Spleen (tissue), 11 donors: ENCODE measurements at regions not wholly inside any gene's neighbourhood (a gene's known extent, or its start where the extent isn't known, plus 50 kb on each side); places are given as distances from the start of the nearest gene placed in this dataset.

Source experiments
- DNase-seq: peaks from one replicate; pipeline ENCODE4 v3.0.0-alpha.2; 2020
- H3K27ac ChIP-seq, 8 donors: fragments of 200-600 bp; sonication (generic) in 7 of 8; 1 replicate in 4 of 8; 2 replicates in 4 of 8; pipeline versions ENCODE4 v1.5.0 to v1.8.0; 2016 to 2021; ENCODE audit warnings: inconsistent platforms in 4 of 8, mild to moderate bottlenecking in 4 of 8, moderate library complexity in 1 of 8
- H3K27me3 ChIP-seq, 7 donors: fragments of 200-600 bp; sonication (generic) in 6 of 7; replicated peaks in 1 of 7; 1 replicate in 4 of 7; 2 replicates in 3 of 7; pipeline versions ENCODE4 v1.5.0 to v1.8.0; 2016 to 2021; ENCODE audit warnings: inconsistent platforms in 3 of 7, mild to moderate bottlenecking in 1 of 7
- H3K36me3 ChIP-seq, 6 donors: fragments of 200-600 bp; sonication (generic) in 5 of 6; 1 replicate in 4 of 6; 2 replicates in 2 of 6; pipeline versions ENCODE4 v1.5.0 to v1.8.0; 2016 to 2021; ENCODE audit warnings: inconsistent platforms in 2 of 6
- H3K4me1 ChIP-seq, 6 donors: fragments of 200-600 bp; sonication (generic) in 5 of 6; 1 replicate in 3 of 6; 2 replicates in 3 of 6; pipeline versions ENCODE4 v1.5.0 to v1.8.0; 2016 to 2021; ENCODE audit warnings: inconsistent platforms in 3 of 6
- H3K4me3 ChIP-seq, 8 donors: fragments of 200-600 bp; sonication (generic) in 7 of 8; 1 replicate in 4 of 8; 2 replicates in 4 of 8; pipeline versions ENCODE4 v1.5.0 to v1.8.0; 2016 to 2021; ENCODE audit warnings: inconsistent platforms in 4 of 8, mild to moderate bottlenecking in 4 of 8, moderate library complexity in 2 of 8
- H3K9me3 ChIP-seq, 8 donors: fragments of 200-600 bp; sonication (generic) in 7 of 8; 1 replicate in 4 of 8; 2 replicates in 4 of 8; pipeline versions ENCODE4 v1.5.0 to v1.8.0; 2016 to 2021; ENCODE audit warnings: inconsistent platforms in 4 of 8
- POLR2A ChIP-seq, 3 donors: fragments of 450-650 bp; IDR thresholded peaks; one replicate each; pipeline ENCODE4 v1.5.1; 2017; ENCODE audit warnings: antibody characterized with exemption in 3 of 3, mild to moderate bottlenecking in 1 of 3
- POLR2AphosphoS5 ChIP-seq, 3 donors: sonication (generic); formaldehyde crosslinking; IDR thresholded peaks; one replicate each; pipeline ENCODE4 v1.5.1; 2017; ENCODE audit warnings: antibody characterized with exemption in 3 of 3
- WGBS, 5 donors: extraction: QIAGEN DNeasy Blood & Tissue Kit in 3 of 5; methylation state at CpG; one replicate each; pipeline versions ENCODE4 v1.1.5 to v1.1.7; 2013 to 2018; 5-methylcytosine and 5-hydroxymethylcytosine counted together
- intact Hi-C: fragments of 100-400 bp; cut with DNase I; formaldehyde crosslinking; loops from one replicate; pipeline ENCODE4 v1.15.0; 2023; ENCODE audit warnings: low total_unique reads
- TF ChIP-seq, protein P1 (sequence below), 11 experiments: fragments of 200-600 bp in 7 of 11; fragments of 450-650 bp in 4 of 11; sonication (generic) in 4 of 11; IDR thresholded peaks in 8 of 11; conservative IDR thresholded peaks in 3 of 11; 1 replicate in 7 of 11; 2 replicates in 4 of 11; pipeline versions ENCODE4 v1.4.0 to v1.8.0; 2016 to 2021; ENCODE audit warnings: antibody characterized with exemption in 11 of 11, inconsistent platforms in 4 of 11, mild to moderate bottlenecking in 1 of 11
- donor health status: healthy with polysubstance abuse.
- donor health status: DM: no; HTN: no; CAD: no; lungs with moderate emphysema.
- donor health status: DM: no; HTN: no; CAD: no.
- donor health status: Bipolar disorder and iron deficiency.
- donor health status: healthy.
- donor health status: DM: no; HTN: no; CAD: no.
- donor health status: DM: yes; HTN: yes; CAD: no.

DNA sequence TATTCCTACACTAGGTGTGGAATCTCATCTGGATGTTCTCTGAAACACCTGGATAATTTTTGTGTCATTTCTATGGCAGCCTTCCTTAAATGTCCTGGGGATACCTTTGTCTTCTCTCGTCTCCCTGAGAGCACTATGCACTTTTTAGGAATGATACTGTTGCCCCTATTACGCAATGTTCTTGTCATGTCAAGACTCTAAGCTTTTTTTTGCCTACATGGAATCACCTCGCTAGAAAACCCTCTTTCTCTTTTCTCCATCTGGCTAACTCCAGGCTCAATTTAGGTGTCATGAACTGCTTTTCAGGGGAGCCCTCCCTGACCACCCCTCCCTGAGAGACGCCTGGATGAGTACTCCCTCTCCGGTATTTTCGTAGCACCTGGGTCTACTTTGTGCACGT lies 81.3 kb downstream of the SOX2 start:
- Histone ChIP-seq H3K9me3 (no peaks in the 10 kb centered on the region), H3K27me3 (no peaks in the 10 kb centered on the region), H3K4me1 (no peaks in the 10 kb centered on the region), H3K4me3 (no peak overlapping the region), H3K27ac (no peak overlapping the region), H3K36me3 (no peaks in the 10 kb centered on the region)
- no peak for DNase-seq
- TF ChIP-seq POLR2AphosphoS5 (IDR thresholded peaks at IDR 0.05) = no peak
- TF ChIP-seq POLR2A (IDR thresholded peaks at IDR 0.05) = no peak
- TF ChIP-seq, protein P1, sequence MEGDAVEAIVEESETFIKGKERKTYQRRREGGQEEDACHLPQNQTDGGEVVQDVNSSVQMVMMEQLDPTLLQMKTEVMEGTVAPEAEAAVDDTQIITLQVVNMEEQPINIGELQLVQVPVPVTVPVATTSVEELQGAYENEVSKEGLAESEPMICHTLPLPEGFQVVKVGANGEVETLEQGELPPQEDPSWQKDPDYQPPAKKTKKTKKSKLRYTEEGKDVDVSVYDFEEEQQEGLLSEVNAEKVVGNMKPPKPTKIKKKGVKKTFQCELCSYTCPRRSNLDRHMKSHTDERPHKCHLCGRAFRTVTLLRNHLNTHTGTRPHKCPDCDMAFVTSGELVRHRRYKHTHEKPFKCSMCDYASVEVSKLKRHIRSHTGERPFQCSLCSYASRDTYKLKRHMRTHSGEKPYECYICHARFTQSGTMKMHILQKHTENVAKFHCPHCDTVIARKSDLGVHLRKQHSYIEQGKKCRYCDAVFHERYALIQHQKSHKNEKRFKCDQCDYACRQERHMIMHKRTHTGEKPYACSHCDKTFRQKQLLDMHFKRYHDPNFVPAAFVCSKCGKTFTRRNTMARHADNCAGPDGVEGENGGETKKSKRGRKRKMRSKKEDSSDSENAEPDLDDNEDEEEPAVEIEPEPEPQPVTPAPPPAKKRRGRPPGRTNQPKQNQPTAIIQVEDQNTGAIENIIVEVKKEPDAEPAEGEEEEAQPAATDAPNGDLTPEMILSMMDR (IDR thresholded peaks at IDR 0.05 in 8 of 11, conservative IDR thresholded peaks at IDR 0.05 in 3 of 11) = no peak
- WGBS, 5 donors = 73 to 81% (median 80%) methylated on average over 7 of the region's 7 CpGs
- intact Hi-C loops = no loop called here

DNA sequence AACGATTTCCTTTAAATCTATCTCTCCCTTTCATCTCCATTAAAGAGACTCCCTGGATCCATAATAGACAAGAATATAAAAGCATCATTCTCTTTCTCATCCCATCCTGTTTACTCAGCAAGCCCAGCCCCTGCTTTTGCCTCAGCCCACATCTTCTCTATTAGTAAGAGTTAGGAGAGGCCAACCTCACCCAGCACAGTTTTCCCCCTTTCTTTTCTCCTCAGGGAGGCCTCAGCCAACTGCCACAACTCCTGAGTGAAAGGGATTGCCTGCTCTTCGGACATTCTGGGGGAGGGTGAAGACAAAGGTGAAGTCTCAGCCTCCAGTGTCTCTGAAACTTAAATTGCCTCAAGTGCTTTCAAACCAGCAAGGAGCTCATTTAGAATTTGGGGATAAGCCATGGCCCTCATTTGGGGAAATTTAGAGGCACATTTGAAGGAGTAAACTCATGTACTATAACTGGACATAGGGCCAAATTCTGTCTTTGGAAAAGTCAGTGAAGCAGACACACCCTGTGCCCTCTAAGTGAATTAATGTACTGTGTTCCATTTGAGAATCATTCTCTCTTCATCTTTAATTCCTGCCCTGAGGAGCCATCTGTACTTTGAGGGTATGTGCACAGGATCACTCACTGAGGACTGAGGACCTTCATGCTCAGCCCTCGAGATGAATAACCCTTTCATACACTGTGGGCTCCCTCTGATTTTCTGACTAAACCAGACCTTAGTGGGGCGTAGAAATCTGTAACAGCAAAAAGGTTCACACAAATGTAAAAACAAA lies 82.5 kb downstream of the SOX2 start:
- Histone ChIP-seq H3K4me3 (no peak overlapping the region), H3K27ac (no peak overlapping the region), H3K4me1 (no peaks in the 10 kb centered on the region), H3K36me3 (no peaks in the 10 kb centered on the region), H3K27me3 (no peaks in the 10 kb centered on the region), H3K9me3 (no peaks in the 10 kb centered on the region)
- intact Hi-C loops = no loop called here
- 45 to 79% (median 66%) methylated on average over 4 of the region's 4 CpGs for WGBS, 5 donors
- TF ChIP-seq POLR2A (IDR thresholded peaks at IDR 0.05) = no peak
- no peak for TF ChIP-seq POLR2AphosphoS5 (IDR thresholded peaks at IDR 0.05)
- TF ChIP-seq, protein P1 (IDR thresholded peaks at IDR 0.05 in 8 of 11, conservative IDR thresholded peaks at IDR 0.05 in 3 of 11) = no peak
- DNase-seq = no peak

DNA sequence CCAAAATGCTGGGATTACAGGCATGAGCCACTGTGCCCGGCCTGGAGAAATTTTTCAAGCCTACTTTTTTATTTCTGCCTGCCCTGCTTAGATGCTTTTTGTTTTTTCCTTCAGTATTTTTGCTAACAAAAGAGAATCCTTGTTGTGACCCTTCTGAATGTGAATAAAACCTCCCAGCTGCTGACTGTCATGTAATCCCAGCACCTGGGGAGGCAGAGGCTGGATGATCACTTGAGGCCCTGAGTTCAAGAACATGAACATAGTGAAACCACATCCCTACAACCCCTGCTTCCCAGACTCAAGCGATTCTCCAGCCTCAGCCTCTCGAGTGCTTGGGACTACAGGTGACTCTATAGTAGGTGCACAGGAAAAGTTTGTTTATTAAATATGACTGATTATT lies 84.9 kb downstream of the SOX2 start:
- Histone ChIP-seq H3K4me3 (no peak overlapping the region), H3K27me3 (no peaks in the 10 kb centered on the region), H3K27ac (no peak overlapping the region), H3K36me3 (no peaks in the 10 kb centered on the region), H3K4me1 (no peaks in the 10 kb centered on the region), H3K9me3 (no peaks in the 10 kb centered on the region)
- 73 to 84% (median 82%) methylated on average over 3 of the region's 3 CpGs for WGBS, 5 donors
- intact Hi-C loops = no loop called here
- TF ChIP-seq, protein P1 (IDR thresholded peaks at IDR 0.05 in 8 of 11, conservative IDR thresholded peaks at IDR 0.05 in 3 of 11) = no peak
- TF ChIP-seq POLR2A (IDR thresholded peaks at IDR 0.05) (no peak), POLR2AphosphoS5 (IDR thresholded peaks at IDR 0.05) (no peak)
- DNase-seq = no peak

DNA sequence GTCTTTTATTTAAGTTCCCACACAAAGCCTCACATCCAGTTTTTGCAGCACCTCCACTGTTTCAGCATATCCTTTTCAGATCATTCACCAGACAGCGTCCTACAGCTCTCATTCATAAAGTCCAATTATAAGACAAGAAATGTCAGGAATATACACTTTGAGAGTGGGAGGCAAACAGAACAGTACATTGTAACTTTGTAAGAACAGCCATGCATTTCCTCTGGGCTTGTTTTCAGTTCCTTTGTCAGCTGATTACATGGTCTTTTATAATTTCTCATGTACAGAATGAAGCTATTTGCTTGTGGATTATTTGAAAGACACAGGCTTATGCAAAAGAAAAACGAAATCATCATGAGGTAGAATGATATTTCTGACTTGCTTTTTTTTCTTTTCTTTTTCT lies 85.7 kb downstream of the SOX2 start:
- WGBS, 5 donors = 49 to 63% (median 55%) methylated on average over 2 of the region's 2 CpGs
- H3K36me3 ChIP-seq = no peaks in the 10 kb centered on the region
- H3K4me3 ChIP-seq = no peak overlapping the region
- intact Hi-C loops = no loop called here
- DNase-seq = no peak
- H3K27ac ChIP-seq = no peak overlapping the region
- no peaks in the 10 kb centered on the region for H3K27me3 ChIP-seq
- H3K4me1 ChIP-seq = no peaks in the 10 kb centered on the region
- no peak for TF ChIP-seq POLR2A (IDR thresholded peaks at IDR 0.05)
- no peak for TF ChIP-seq POLR2AphosphoS5 (IDR thresholded peaks at IDR 0.05)
- TF ChIP-seq, protein P1 (IDR thresholded peaks at IDR 0.05 in 8 of 11, conservative IDR thresholded peaks at IDR 0.05 in 3 of 11) = no peak
- H3K9me3 ChIP-seq = no peaks in the 10 kb centered on the region
